SH-SY5Y (cell line): ENCODE measurements at regions not wholly inside any gene's neighbourhood (a gene's known extent, or its start where the extent isn't known, plus 50 kb on each side); places are given as distances from the start of the nearest gene placed in this dataset.

ENCODE experiments used
- GATA2 ChIP-seq: IDR thresholded peaks from 2 replicates; pipeline ENCODE4 v1.6.1; 2011; ENCODE audit warnings: mild to moderate bottlenecking, low read depth, low read length
- GATA3 ChIP-seq: IDR thresholded peaks from 2 replicates; pipeline ENCODE4 v1.6.1; 2011; ENCODE audit warnings: low read depth, mild to moderate bottlenecking, low read length, moderate library complexity

DNA sequence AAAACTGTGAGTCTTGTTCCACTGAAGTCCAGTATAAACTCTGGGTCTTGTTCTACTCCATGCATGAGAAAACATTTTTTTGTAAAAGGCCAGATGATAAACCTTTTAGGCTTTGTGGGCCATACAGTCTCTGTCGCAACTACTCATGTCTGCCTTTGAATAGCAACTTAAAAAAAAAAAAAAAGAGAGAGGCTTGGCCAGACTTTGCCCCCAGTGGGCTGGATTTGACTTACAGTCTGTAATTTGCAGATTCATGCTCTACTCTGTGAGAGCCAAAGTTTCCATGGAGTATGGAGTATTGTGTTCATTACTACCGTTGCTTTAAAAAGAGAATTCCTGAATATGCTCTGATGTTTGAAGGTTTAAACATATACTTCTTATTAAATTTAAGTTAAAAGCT lies 654.9 kb upstream of the PKN2 start:
- TF ChIP-seq GATA2: no peak
- TF ChIP-seq GATA3: no peak
